ENCODE measurements at regions not wholly inside any gene's neighbourhood (a gene's known extent, or its start where the extent isn't known, plus 50 kb on each side); places are given as distances from the start of the nearest gene placed in this dataset.

DNA sequence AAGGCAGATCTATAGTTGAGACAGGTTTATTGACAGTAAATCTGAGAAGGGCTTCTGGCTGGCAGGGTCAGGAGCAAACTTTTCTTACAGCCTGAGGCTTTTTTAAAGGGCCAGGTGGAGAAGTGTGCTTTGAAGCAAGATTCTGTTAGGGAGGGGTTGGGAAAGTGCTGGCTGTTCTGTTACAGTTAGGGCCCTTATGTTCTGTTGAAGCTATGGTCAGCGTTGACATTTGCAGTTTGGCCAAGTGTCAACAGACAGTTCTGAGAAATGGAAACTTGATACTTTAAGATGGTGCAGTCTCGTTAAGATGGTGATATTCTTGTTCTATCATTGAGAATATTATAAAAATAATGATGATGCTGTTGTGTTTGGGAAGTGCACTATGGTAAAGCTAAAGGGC is 154.2 kb downstream of the RDH14 start:
- ChIA-PET POLR2A (no interaction called here), CTCF (no interaction called here)
- H3K4me3 Mint-ChIP-seq: no peak overlapping the region
- intact Hi-C loops (cut with micrococcal nuclease): no loop called here
- Histone ChIP-seq H4K20me1 (ENCODE audit: control insufficient read depth, insufficient read depth, low read length, poor library complexity, severe bottlenecking) (no peaks in the 10 kb centered on the region), H3K79me2 (ENCODE audit: control insufficient read depth, insufficient read depth, low read length) (no peaks in the 10 kb centered on the region), H3K9ac (ENCODE audit: low read length) (no peak overlapping the region), H3K9me3 (ENCODE audit: control extremely low read depth in 1 of 3, control insufficient read depth in 2 of 3, insufficient read depth in 1 of 3, low read length in 2 of 3) (no peaks in the 10 kb centered on the region), H3K36me3 (replicated peaks in 1 of 2; ENCODE audit: control extremely low read depth in 1 of 2, control insufficient read depth in 1 of 2, extremely low read depth in 1 of 2, insufficient read depth in 2 of 2, low read length in 1 of 2) (no peaks in the 10 kb centered on the region), H3K27me3 (replicated peaks in 1 of 4; ENCODE audit: control extremely low read depth in 1 of 4, control insufficient read depth in 3 of 4, insufficient read depth in 4 of 4, low read length in 3 of 4) (peaks cover 0 to 7% (median 0%) of the 10 kb centered on the region in 4 experiments), H3K4me2 (replicated peaks; ENCODE audit: low read depth, low read length, poor library complexity, severe bottlenecking) (no peak overlapping the region), H3K4me3 (ENCODE audit: control extremely low read depth in 1 of 5, extremely low read depth in 1 of 5, insufficient read depth in 1 of 5, low read depth in 2 of 5, low read length in 4 of 5) (no peak overlapping the region), H2AFZ (ENCODE audit: insufficient read depth, low read depth, low read length, poor library complexity, severe bottlenecking) (no peak overlapping the region), H3K4me1 (ENCODE audit: control insufficient read depth in 2 of 2, insufficient read depth in 2 of 2, low read length in 2 of 2) (no peaks in the 10 kb centered on the region), H3K27ac (ENCODE audit: low read length in 2 of 2) (no peak overlapping the region)
- TF ChIP-seq EZH2 (IDR thresholded peaks at IDR 0.05; ENCODE audit: borderline replicate concordance, insufficient read depth, low read depth, low read length, poor library complexity, severe bottlenecking): no peak
- TF ChIP-seq, protein P1, sequence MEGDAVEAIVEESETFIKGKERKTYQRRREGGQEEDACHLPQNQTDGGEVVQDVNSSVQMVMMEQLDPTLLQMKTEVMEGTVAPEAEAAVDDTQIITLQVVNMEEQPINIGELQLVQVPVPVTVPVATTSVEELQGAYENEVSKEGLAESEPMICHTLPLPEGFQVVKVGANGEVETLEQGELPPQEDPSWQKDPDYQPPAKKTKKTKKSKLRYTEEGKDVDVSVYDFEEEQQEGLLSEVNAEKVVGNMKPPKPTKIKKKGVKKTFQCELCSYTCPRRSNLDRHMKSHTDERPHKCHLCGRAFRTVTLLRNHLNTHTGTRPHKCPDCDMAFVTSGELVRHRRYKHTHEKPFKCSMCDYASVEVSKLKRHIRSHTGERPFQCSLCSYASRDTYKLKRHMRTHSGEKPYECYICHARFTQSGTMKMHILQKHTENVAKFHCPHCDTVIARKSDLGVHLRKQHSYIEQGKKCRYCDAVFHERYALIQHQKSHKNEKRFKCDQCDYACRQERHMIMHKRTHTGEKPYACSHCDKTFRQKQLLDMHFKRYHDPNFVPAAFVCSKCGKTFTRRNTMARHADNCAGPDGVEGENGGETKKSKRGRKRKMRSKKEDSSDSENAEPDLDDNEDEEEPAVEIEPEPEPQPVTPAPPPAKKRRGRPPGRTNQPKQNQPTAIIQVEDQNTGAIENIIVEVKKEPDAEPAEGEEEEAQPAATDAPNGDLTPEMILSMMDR (IDR thresholded peaks at IDR 0.05): no peak
- peaks cover 16% of the 10 kb centered on the region for H3K27me3 Mint-ChIP-seq
- no peak for ATAC-seq (ENCODE audit: low read depth)
- H3K9me3 Mint-ChIP-seq (ENCODE audit: insufficient read depth): no peaks in the 10 kb centered on the region
- no peaks in the 10 kb centered on the region for H3K4me1 Mint-ChIP-seq
- WGBS (ENCODE audit: insufficient coverage): 75% methylated on average over 2 of the region's 2 CpGs
- no peak overlapping the region for H3K27ac Mint-ChIP-seq
- DNase-seq: no peak

DNA sequence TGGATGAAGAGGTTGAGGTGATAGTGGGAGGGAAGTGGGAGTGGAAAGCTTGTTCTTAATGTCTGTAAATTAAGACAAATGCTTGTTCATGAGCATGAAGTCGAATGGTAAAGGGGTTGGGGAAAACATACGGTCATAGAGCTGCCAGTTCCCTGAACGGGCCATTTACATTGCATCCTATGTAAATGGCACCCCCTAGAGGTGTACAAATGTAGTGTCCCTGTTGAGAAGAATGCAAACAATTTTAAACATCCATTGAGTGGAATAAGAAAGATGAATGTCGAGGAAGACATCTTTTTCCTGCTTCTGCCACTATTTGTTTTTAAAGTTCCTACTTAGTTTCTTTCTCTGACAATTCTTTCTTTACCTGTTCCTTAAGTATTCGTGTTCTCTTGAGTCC is 155.7 kb downstream of the RDH14 start:
- no peak for TF ChIP-seq EZH2 (IDR thresholded peaks at IDR 0.05; ENCODE audit: borderline replicate concordance, insufficient read depth, low read depth, low read length, poor library complexity, severe bottlenecking)
- TF ChIP-seq, protein P1 (IDR thresholded peaks at IDR 0.05): no peak
- Histone ChIP-seq H3K4me1 (ENCODE audit: control insufficient read depth in 2 of 2, insufficient read depth in 2 of 2, low read length in 2 of 2) (no peaks in the 10 kb centered on the region), H4K20me1 (ENCODE audit: control insufficient read depth, insufficient read depth, low read length, poor library complexity, severe bottlenecking) (no peaks in the 10 kb centered on the region), H3K27ac (ENCODE audit: low read length in 2 of 2) (no peak overlapping the region), H2AFZ (ENCODE audit: insufficient read depth, low read depth, low read length, poor library complexity, severe bottlenecking) (no peak overlapping the region), H3K9me3 (ENCODE audit: control extremely low read depth in 1 of 3, control insufficient read depth in 2 of 3, insufficient read depth in 1 of 3, low read length in 2 of 3) (no peaks in the 10 kb centered on the region), H3K4me3 (ENCODE audit: control extremely low read depth in 1 of 5, extremely low read depth in 1 of 5, insufficient read depth in 1 of 5, low read depth in 2 of 5, low read length in 4 of 5) (no peak overlapping the region), H3K4me2 (replicated peaks; ENCODE audit: low read depth, low read length, poor library complexity, severe bottlenecking) (no peak overlapping the region), H3K36me3 (replicated peaks in 1 of 2; ENCODE audit: control extremely low read depth in 1 of 2, control insufficient read depth in 1 of 2, extremely low read depth in 1 of 2, insufficient read depth in 2 of 2, low read length in 1 of 2) (no peaks in the 10 kb centered on the region), H3K79me2 (ENCODE audit: control insufficient read depth, insufficient read depth, low read length) (no peaks in the 10 kb centered on the region), H3K27me3 (replicated peaks in 1 of 4; ENCODE audit: control extremely low read depth in 1 of 4, control insufficient read depth in 3 of 4, insufficient read depth in 4 of 4, low read length in 3 of 4) (peaks cover 0 to 7% (median 0%) of the 10 kb centered on the region in 4 experiments), H3K9ac (ENCODE audit: low read length) (no peak overlapping the region)
- ChIA-PET CTCF (no interaction called here), POLR2A (no interaction called here)
- WGBS (ENCODE audit: insufficient coverage): no CpG with 5 or more reads among the region's 5 CpGs
- H3K9me3 Mint-ChIP-seq (ENCODE audit: insufficient read depth): no peaks in the 10 kb centered on the region
- intact Hi-C loops (cut with micrococcal nuclease): no loop called here
- peaks cover 7% of the 10 kb centered on the region for H3K27me3 Mint-ChIP-seq
- ATAC-seq (ENCODE audit: low read depth) (no peak), DNase-seq (no peak)
- H3K4me1 Mint-ChIP-seq: no peaks in the 10 kb centered on the region
- no peak overlapping the region for H3K27ac Mint-ChIP-seq
- H3K4me3 Mint-ChIP-seq: no peak overlapping the region

Data from B cell (primary cell).